22Rv1 (cell line): ENCODE measurements at regions not wholly inside any gene's neighbourhood (a gene's known extent, or its start where the extent isn't known, plus 50 kb on each side); places are given as distances from the start of the nearest gene placed in this dataset.

Experiments
- CTCF ChIP-seq: fragments of 450-650 bp; IDR thresholded peaks from 2 replicates; pipeline ENCODE4 v1.5.1; 2017; ENCODE audit warnings: mild to moderate bottlenecking
- ZFX ChIP-seq: fragments of 450-650 bp; IDR thresholded peaks from 2 replicates; pipeline ENCODE4 v1.6.1; 2017; ENCODE audit warnings: antibody characterized with exemption, borderline replicate concordance

DNA sequence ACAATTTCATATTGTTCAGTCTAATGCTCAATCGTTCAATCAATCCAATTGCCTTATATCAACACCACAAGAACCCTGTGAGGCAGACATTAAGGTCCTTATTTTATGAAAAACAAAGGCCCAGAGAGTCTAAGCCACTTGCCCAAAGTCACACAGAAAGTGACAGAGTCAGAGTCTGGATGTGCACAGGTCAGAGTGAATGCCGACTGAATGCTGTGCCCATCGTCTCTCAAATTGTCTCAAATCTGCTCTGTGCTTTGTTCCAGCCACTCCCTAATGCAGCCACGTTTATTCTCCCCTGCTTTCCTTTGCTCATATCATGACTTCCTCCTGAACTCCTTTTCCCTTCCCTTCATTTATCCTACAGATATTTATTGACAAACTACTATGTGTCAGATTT, 558.3 kb downstream of the MATN1 start:
- TF ChIP-seq CTCF (no peak), ZFX (no peak)
